Thyroid gland (tissue), 4 donors: ENCODE measurements at regions not wholly inside any gene's neighbourhood (a gene's known extent, or its start where the extent isn't known, plus 50 kb on each side); places are given as distances from the start of the nearest gene placed in this dataset.

Source experiments
- DNase-seq, 2 donors: peaks; one replicate each; pipeline ENCODE4 v3.0.0-alpha.2; 2019
- H3K27ac ChIP-seq, 3 donors: fragments of 200-600 bp; sonication (generic); 1 replicate in 2 of 3; 2 replicates in 1 of 3; pipeline ENCODE4 v1.5.1; 2016 to 2019; ENCODE audit warnings: mild to moderate bottlenecking in 1 of 3, moderate library complexity in 1 of 3
- H3K27me3 ChIP-seq: fragments of 200-600 bp; sonication (generic); one replicate; pipeline ENCODE4 v1.5.1; 2019
- H3K36me3 ChIP-seq, 2 donors: fragments of 200-600 bp; sonication (generic); one replicate each; pipeline ENCODE4 v1.5.1; 2016 to 2019
- H3K4me1 ChIP-seq, 2 donors: fragments of 200-600 bp; sonication (generic); one replicate each; pipeline ENCODE4 v1.5.1; 2017 to 2019
- H3K4me3 ChIP-seq, 3 donors: fragments of 200-600 bp; sonication (generic); replicated peaks in 1 of 3; 1 replicate in 2 of 3; 2 replicates in 1 of 3; pipeline ENCODE4 v1.5.1; 2016; ENCODE audit warnings: mild to moderate bottlenecking in 1 of 3
- H3K9me3 ChIP-seq: fragments of 200-600 bp; sonication (generic); one replicate; pipeline ENCODE4 v1.5.1; 2017
- CTCF ChIP-seq, 6 experiments: fragments of 200-600 bp in 3 of 6; fragments of 450-650 bp in 3 of 6; sonication (generic) in 3 of 6; IDR thresholded peaks; one replicate each; pipeline ENCODE4 v1.5.1; 2016 to 2019; ENCODE audit warnings: antibody characterized with exemption in 6 of 6, mild to moderate bottlenecking in 2 of 6, inconsistent platforms in 1 of 6, moderate library complexity in 1 of 6
- POLR2A ChIP-seq, 2 donors: fragments of 450-650 bp; IDR thresholded peaks; one replicate each; pipeline ENCODE4 v1.6.1; 2017; ENCODE audit warnings: antibody characterized with exemption in 2 of 2, mild to moderate bottlenecking in 2 of 2, moderate library complexity in 1 of 2
- WGBS, 2 donors: methylation state at CpG; one replicate each; pipeline ENCODE4 v1.1.5; 2017; 5-methylcytosine and 5-hydroxymethylcytosine counted together
- intact Hi-C: fragments of 100-400 bp; cut with DNase I; formaldehyde crosslinking; loops from one replicate; pipeline ENCODE4 v1.15.1; 2023

GRCh38 chr5:54831233-54831632, 154.2 kb downstream of the ESM1 start:
- 79 to 90% methylated on average over 4 of the region's 4 CpGs for WGBS, 2 donors
- Histone ChIP-seq H3K36me3 (no peaks in the 10 kb centered on the region), H3K27ac (no peak overlapping the region), H3K4me1 (no peaks in the 10 kb centered on the region), H3K27me3 (no peaks in the 10 kb centered on the region), H3K9me3 (no peaks in the 10 kb centered on the region), H3K4me3 (no peak overlapping the region)
- intact Hi-C loops: no loop called here
- TF ChIP-seq CTCF (IDR thresholded peaks at IDR 0.05): no peak
- TF ChIP-seq POLR2A (IDR thresholded peaks at IDR 0.05): no peak
- no peak for DNase-seq

- Histone ChIP-seq H3K4me1 (no peaks in the 10 kb centered on the region), H3K27me3 (no peaks in the 10 kb centered on the region), H3K36me3 (no peaks in the 10 kb centered on the region), H3K4me3 (no peak overlapping the region), H3K27ac (no peak overlapping the region), H3K9me3 (no peaks in the 10 kb centered on the region)
- no peak for DNase-seq
- TF ChIP-seq POLR2A (IDR thresholded peaks at IDR 0.05): no peak
- TF ChIP-seq CTCF (IDR thresholded peaks at IDR 0.05): no peak
- intact Hi-C loops: no loop called here
- 77 to 83% methylated on average over 4 of the region's 4 CpGs for WGBS, 2 donors
Measured at GRCh38 chr5:54829676-54830535, 155.5 kb downstream of the ESM1 start.

- TF ChIP-seq CTCF (IDR thresholded peaks at IDR 0.05): no peak
- TF ChIP-seq POLR2A (IDR thresholded peaks at IDR 0.05): no peak
- Histone ChIP-seq H3K4me3 (no peak overlapping the region), H3K4me1 (no peaks in the 10 kb centered on the region), H3K9me3 (no peaks in the 10 kb centered on the region), H3K36me3 (no peaks in the 10 kb centered on the region), H3K27ac (no peak overlapping the region), H3K27me3 (no peaks in the 10 kb centered on the region)
- DNase-seq: no peak
- intact Hi-C loops: no loop called here
- WGBS, 2 donors: 79 to 82% methylated on average over 8 of the region's 8 CpGs
Measured at GRCh38 chr5:54829102-54829501, 156.3 kb downstream of the ESM1 start.

- H3K36me3 ChIP-seq: no peaks in the 10 kb centered on the region
- no peak overlapping the region for H3K4me3 ChIP-seq
- TF ChIP-seq POLR2A (IDR thresholded peaks at IDR 0.05) (no peak), CTCF (IDR thresholded peaks at IDR 0.05) (no peak)
- no peak overlapping the region for H3K27ac ChIP-seq
- no peaks in the 10 kb centered on the region for H3K9me3 ChIP-seq
- intact Hi-C loops: no loop called here
- DNase-seq: no peak
- no peaks in the 10 kb centered on the region for H3K27me3 ChIP-seq
- H3K4me1 ChIP-seq: no peaks in the 10 kb centered on the region
Measured at GRCh38 chr5:54828151-54828550, 157.2 kb downstream of the ESM1 start.

- intact Hi-C loops: no loop called here
- H3K36me3 ChIP-seq: no peaks in the 10 kb centered on the region
Measured at GRCh38 chr5:54825005-54825404, 160.4 kb downstream of the ESM1 start.

More at GRCh38 chr5:54825005-54825404, 160.4 kb downstream of the ESM1 start:
- DNase-seq: no peak
- Histone ChIP-seq H3K27me3 (no peaks in the 10 kb centered on the region), H3K4me3 (no peak overlapping the region), H3K9me3 (no peaks in the 10 kb centered on the region), H3K27ac (no peak overlapping the region), H3K4me1 (no peaks in the 10 kb centered on the region)
- TF ChIP-seq POLR2A (IDR thresholded peaks at IDR 0.05) (no peak), CTCF (IDR thresholded peaks at IDR 0.05) (no peak)
